ENCODE measurements at regions not wholly inside any gene's neighbourhood (a gene's known extent, or its start where the extent isn't known, plus 50 kb on each side); places are given as distances from the start of the nearest gene placed in this dataset.

GRCh38 chr7:156147756-156148504, 335.7 kb upstream of the SHH start:
- Histone ChIP-seq H4K8ac (ENCODE audit: low read depth, low read length) (no peak overlapping the region), H2BK15ac (ENCODE audit: low read length) (no peak overlapping the region), H3K23ac (ENCODE audit: low read depth, low read length, poor library complexity) (peak overlapping the region; percentile 56), H3K27me3 (ENCODE audit: control insufficient read depth in 3 of 3, insufficient read depth in 3 of 3, low read depth in 1 of 3, low read length in 3 of 3) (no peaks in the 10 kb centered on the region), H2AFZ (ENCODE audit: low read length) (no peak overlapping the region), H3K27ac (replicated peaks; ENCODE audit: low read length) (no peak overlapping the region), H2BK5ac (ENCODE audit: low read length) (no peak overlapping the region), H3K9ac (ENCODE audit: low read depth, low read length, poor library complexity) (no peak overlapping the region), H3K9me3 (replicated peaks in 1 of 2; ENCODE audit: control insufficient read depth in 2 of 2, insufficient read depth in 1 of 2, low read depth in 1 of 2, low read length in 2 of 2) (no peaks in the 10 kb centered on the region), H3K79me1 (ENCODE audit: low read depth, low read length) (no peaks in the 10 kb centered on the region), H3K4me3 (ENCODE audit: low read length in 2 of 2) (no peak overlapping the region), H4K91ac (ENCODE audit: low read depth, low read length, poor library complexity) (no peak overlapping the region), H3K36me3 (replicated peaks in 1 of 2; ENCODE audit: control insufficient read depth in 2 of 2, insufficient read depth in 2 of 2, low read length in 2 of 2) (no peaks in the 10 kb centered on the region), H3K4ac (ENCODE audit: low read length) (no peak overlapping the region), H2AK5ac (ENCODE audit: low read depth, low read length) (no peak overlapping the region), H2BK12ac (ENCODE audit: low read length) (no peak overlapping the region), H2BK120ac (ENCODE audit: low read depth, low read length) (no peak overlapping the region), H3K4me2 (ENCODE audit: insufficient read depth, low read length, poor library complexity, severe bottlenecking) (no peak overlapping the region), H3K14ac (ENCODE audit: low read length) (no peak overlapping the region), H3K18ac (ENCODE audit: low read length) (no peak overlapping the region), H3K4me1 (ENCODE audit: control insufficient read depth in 2 of 2, insufficient read depth in 1 of 2, low read depth in 1 of 2, low read length in 2 of 2) (peaks cover 0 to 3% of the 10 kb centered on the region in 2 donors)
- DNase-seq (ENCODE audit: low spot score) = no peak
- no CpG with 5 or more reads among the region's 15 CpGs for WGBS, 2 donors (ENCODE audit: extremely low coverage in 2 of 2, insufficient read length in 2 of 2, insufficient replicate concordance in 1 of 2)

- Histone ChIP-seq H3K36me3 (replicated peaks in 1 of 2; ENCODE audit: control insufficient read depth in 2 of 2, insufficient read depth in 2 of 2, low read length in 2 of 2) (no peaks in the 10 kb centered on the region), H3K9me3 (replicated peaks in 1 of 2; ENCODE audit: control insufficient read depth in 2 of 2, insufficient read depth in 1 of 2, low read depth in 1 of 2, low read length in 2 of 2) (no peaks in the 10 kb centered on the region), H3K23ac (ENCODE audit: low read depth, low read length, poor library complexity) (no peak overlapping the region), H3K4me2 (ENCODE audit: insufficient read depth, low read length, poor library complexity, severe bottlenecking) (no peak overlapping the region), H2BK12ac (ENCODE audit: low read length) (no peak overlapping the region), H4K8ac (ENCODE audit: low read depth, low read length) (no peak overlapping the region), H3K4me1 (ENCODE audit: control insufficient read depth in 2 of 2, insufficient read depth in 1 of 2, low read depth in 1 of 2, low read length in 2 of 2) (peaks cover 0 to 3% of the 10 kb centered on the region in 2 donors), H3K4me3 (ENCODE audit: low read length in 2 of 2) (no peak overlapping the region), H3K27ac (replicated peaks; ENCODE audit: low read length) (no peak overlapping the region), H2BK5ac (ENCODE audit: low read length) (no peak overlapping the region), H2AK5ac (ENCODE audit: low read depth, low read length) (no peak overlapping the region), H3K27me3 (ENCODE audit: control insufficient read depth in 3 of 3, insufficient read depth in 3 of 3, low read depth in 1 of 3, low read length in 3 of 3) (peaks cover 0 to under 1% (median 0%) of the 10 kb centered on the region in 3 experiments), H3K4ac (ENCODE audit: low read length) (no peak overlapping the region), H3K79me1 (ENCODE audit: low read depth, low read length) (no peaks in the 10 kb centered on the region), H3K18ac (ENCODE audit: low read length) (no peak overlapping the region), H3K14ac (ENCODE audit: low read length) (no peak overlapping the region), H2AFZ (ENCODE audit: low read length) (no peak overlapping the region), H2BK120ac (ENCODE audit: low read depth, low read length) (no peak overlapping the region), H3K9ac (ENCODE audit: low read depth, low read length, poor library complexity) (no peak overlapping the region), H2BK15ac (ENCODE audit: low read length) (no peak overlapping the region), H4K91ac (ENCODE audit: low read depth, low read length, poor library complexity) (no peak overlapping the region)
- no peak for DNase-seq (ENCODE audit: low spot score)
- WGBS, 2 donors (ENCODE audit: extremely low coverage in 2 of 2, insufficient read length in 2 of 2, insufficient replicate concordance in 1 of 2) = no CpG with 5 or more reads among the region's 6 CpGs
These were observed 334.8 kb upstream of the SHH start for GRCh38 chr7:156147104-156147503.

GRCh38 chr7:156145996-156146395, 333.7 kb upstream of the SHH start:
- H3K9me3 ChIP-seq (replicated peaks in 1 of 2; ENCODE audit: control insufficient read depth in 2 of 2, insufficient read depth in 1 of 2, low read depth in 1 of 2, low read length in 2 of 2) = no peaks in the 10 kb centered on the region
- H3K9ac ChIP-seq (ENCODE audit: low read depth, low read length, poor library complexity) = no peak overlapping the region
- H3K79me1 ChIP-seq (ENCODE audit: low read depth, low read length) = no peaks in the 10 kb centered on the region
- DNase-seq (ENCODE audit: low spot score) = no peak
- no peak overlapping the region for H2BK12ac ChIP-seq (ENCODE audit: low read length)
- H3K27me3 ChIP-seq (ENCODE audit: control insufficient read depth in 3 of 3, insufficient read depth in 3 of 3, low read depth in 1 of 3, low read length in 3 of 3) = peaks cover 0 to 2% (median 0%) of the 10 kb centered on the region in 3 experiments
- no peaks in the 10 kb centered on the region for H3K36me3 ChIP-seq (replicated peaks in 1 of 2; ENCODE audit: control insufficient read depth in 2 of 2, insufficient read depth in 2 of 2, low read length in 2 of 2)
- no peak overlapping the region for H2BK15ac ChIP-seq (ENCODE audit: low read length)
- no peak overlapping the region for H3K4me2 ChIP-seq (ENCODE audit: insufficient read depth, low read length, poor library complexity, severe bottlenecking)
- no peak overlapping the region for H2AFZ ChIP-seq (ENCODE audit: low read length)
- peak overlapping the region; percentile 66 for H2AK5ac ChIP-seq (ENCODE audit: low read depth, low read length)
- no peak overlapping the region for H4K8ac ChIP-seq (ENCODE audit: low read depth, low read length)
- H3K4me3 ChIP-seq (ENCODE audit: low read length in 2 of 2) = no peak overlapping the region
- H3K4ac ChIP-seq (ENCODE audit: low read length) = no peak overlapping the region
- no CpG with 5 or more reads among the region's 8 CpGs for WGBS, 2 donors (ENCODE audit: extremely low coverage in 2 of 2, insufficient read length in 2 of 2, insufficient replicate concordance in 1 of 2)
- peaks cover 0 to under 1% of the 10 kb centered on the region in 2 donors for H3K4me1 ChIP-seq (ENCODE audit: control insufficient read depth in 2 of 2, insufficient read depth in 1 of 2, low read depth in 1 of 2, low read length in 2 of 2)
- H3K18ac ChIP-seq (ENCODE audit: low read length) = no peak overlapping the region
- H4K91ac ChIP-seq (ENCODE audit: low read depth, low read length, poor library complexity) = no peak overlapping the region
- H2BK120ac ChIP-seq (ENCODE audit: low read depth, low read length) = no peak overlapping the region
- no peak overlapping the region for H2BK5ac ChIP-seq (ENCODE audit: low read length)
- no peak overlapping the region for H3K27ac ChIP-seq (replicated peaks; ENCODE audit: low read length)
- H3K23ac ChIP-seq (ENCODE audit: low read depth, low read length, poor library complexity) = no peak overlapping the region
- no peak overlapping the region for H3K14ac ChIP-seq (ENCODE audit: low read length)

GRCh38 chr7:156145184-156145583, 332.9 kb upstream of the SHH start:
- Histone ChIP-seq H3K4me3 (ENCODE audit: low read length in 2 of 2) (no peak overlapping the region), H2AFZ (ENCODE audit: low read length) (no peak overlapping the region), H3K79me1 (ENCODE audit: low read depth, low read length) (no peaks in the 10 kb centered on the region), H2AK5ac (ENCODE audit: low read depth, low read length) (no peak overlapping the region), H4K91ac (ENCODE audit: low read depth, low read length, poor library complexity) (no peak overlapping the region), H3K18ac (ENCODE audit: low read length) (no peak overlapping the region), H2BK5ac (ENCODE audit: low read length) (no peak overlapping the region), H3K14ac (ENCODE audit: low read length) (no peak overlapping the region), H2BK12ac (ENCODE audit: low read length) (no peak overlapping the region), H3K4me2 (ENCODE audit: insufficient read depth, low read length, poor library complexity, severe bottlenecking) (no peak overlapping the region), H3K23ac (ENCODE audit: low read depth, low read length, poor library complexity) (no peak overlapping the region), H3K4me1 (ENCODE audit: control insufficient read depth in 2 of 2, insufficient read depth in 1 of 2, low read depth in 1 of 2, low read length in 2 of 2) (no peaks in the 10 kb centered on the region), H3K27ac (replicated peaks; ENCODE audit: low read length) (no peak overlapping the region), H3K9ac (ENCODE audit: low read depth, low read length, poor library complexity) (no peak overlapping the region), H2BK120ac (ENCODE audit: low read depth, low read length) (no peak overlapping the region), H3K9me3 (replicated peaks in 1 of 2; ENCODE audit: control insufficient read depth in 2 of 2, insufficient read depth in 1 of 2, low read depth in 1 of 2, low read length in 2 of 2) (no peaks in the 10 kb centered on the region), H4K8ac (ENCODE audit: low read depth, low read length) (no peak overlapping the region), H3K27me3 (ENCODE audit: control insufficient read depth in 3 of 3, insufficient read depth in 3 of 3, low read depth in 1 of 3, low read length in 3 of 3) (peaks cover 0 to 2% (median 0%) of the 10 kb centered on the region in 3 experiments), H3K4ac (ENCODE audit: low read length) (no peak overlapping the region), H2BK15ac (ENCODE audit: low read length) (no peak overlapping the region), H3K36me3 (replicated peaks in 1 of 2; ENCODE audit: control insufficient read depth in 2 of 2, insufficient read depth in 2 of 2, low read length in 2 of 2) (no peaks in the 10 kb centered on the region)
- no peak for DNase-seq (ENCODE audit: low spot score)
- WGBS, 2 donors (ENCODE audit: extremely low coverage in 2 of 2, insufficient read length in 2 of 2, insufficient replicate concordance in 1 of 2) = no CpG with 5 or more reads among the region's 6 CpGs
